Progenitor cell of endocrine pancreas (in vitro differentiated cells): ENCODE measurements at regions not wholly inside any gene's neighbourhood (a gene's known extent, or its start where the extent isn't known, plus 50 kb on each side); places are given as distances from the start of the nearest gene placed in this dataset.

Experiments used
- DNase-seq: peaks from one replicate; pipeline ENCODE4 v3.0.0; 2021; ENCODE audit warnings: low spot score; ENCODE audit not compliant: unreplicated experiment
- H3K27ac Mint-ChIP-seq: 2 replicates; pipeline ENCODE4 v1.8.0; 2021; ENCODE audit warnings: mild to moderate bottlenecking, moderate library complexity, mixed read lengths
- H3K27me3 Mint-ChIP-seq: 2 replicates; pipeline ENCODE4 v1.8.0; 2021; ENCODE audit warnings: mixed read lengths
- H3K36me3 Mint-ChIP-seq: 2 replicates; pipeline ENCODE4 v1.8.0; 2022; ENCODE audit warnings: mixed read lengths; ENCODE audit not compliant: insufficient read depth
- H3K4me1 Mint-ChIP-seq: 2 replicates; pipeline ENCODE4 v1.8.0; 2021; ENCODE audit warnings: low read depth, mixed read lengths
- H3K4me3 Mint-ChIP-seq: 2 replicates; pipeline ENCODE4 v1.8.0; 2021; ENCODE audit warnings: low read depth, mild to moderate bottlenecking, moderate library complexity, mixed read lengths
- H3K9me3 Mint-ChIP-seq: 2 replicates; pipeline ENCODE4 v1.8.0; 2021; ENCODE audit warnings: low read depth, mixed read lengths
- CTCF ChIP-seq: fragments of 200-600 bp; sonication (generic); IDR thresholded peaks from one replicate; pipeline ENCODE4 v1.5.0; 2021; ENCODE audit warnings: antibody characterized with exemption, mild to moderate bottlenecking; ENCODE audit not compliant: unreplicated experiment

GRCh38 chr9:75464726-75465125 lies 376.4 kb downstream of the OSTF1 start:
- TF ChIP-seq CTCF: no peak
- Mint-ChIP-seq H3K36me3 (no peaks in the 10 kb centered on the region), H3K27me3 (no peaks in the 10 kb centered on the region), H3K9me3 (no peaks in the 10 kb centered on the region), H3K4me1 (no peaks in the 10 kb centered on the region), H3K27ac (no peak overlapping the region), H3K4me3 (no peak overlapping the region)
- no peak for DNase-seq

GRCh38 chr9:75467142-75467541 lies 378.8 kb downstream of the OSTF1 start:
- no peak for TF ChIP-seq CTCF
- H3K36me3 Mint-ChIP-seq: no peaks in the 10 kb centered on the region
- no peak overlapping the region for H3K4me3 Mint-ChIP-seq
- H3K4me1 Mint-ChIP-seq: no peaks in the 10 kb centered on the region
- no peak for DNase-seq
- H3K27me3 Mint-ChIP-seq: no peaks in the 10 kb centered on the region
- no peak overlapping the region for H3K27ac Mint-ChIP-seq
- no peaks in the 10 kb centered on the region for H3K9me3 Mint-ChIP-seq

DNA sequence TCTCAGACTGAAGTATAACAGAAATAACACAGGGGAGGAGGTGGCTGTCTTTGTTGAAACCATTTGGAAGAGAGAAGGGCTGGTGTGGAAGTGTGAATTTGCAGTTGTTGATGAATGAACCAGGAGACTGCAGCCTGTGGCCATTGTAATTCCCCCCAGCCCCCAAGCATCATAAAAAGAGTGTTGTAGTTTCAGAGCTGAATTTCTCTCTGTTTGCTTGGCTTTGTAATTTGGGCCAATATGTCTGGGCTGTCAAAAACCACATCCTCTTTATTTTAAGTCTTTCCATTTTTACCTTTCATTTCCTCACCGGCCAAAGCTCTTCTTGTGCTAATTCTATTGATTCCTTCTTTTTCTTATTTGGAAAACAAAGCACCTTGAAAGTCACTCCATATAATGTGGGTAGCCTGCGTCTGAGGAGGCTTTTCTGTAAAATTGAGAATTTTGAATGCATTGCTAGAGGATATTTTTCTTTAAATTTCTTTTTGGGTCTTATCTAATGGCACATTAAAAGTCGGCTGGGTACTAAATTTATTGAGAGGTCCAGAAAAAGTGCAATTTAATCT lies 383.3 kb downstream of the OSTF1 start:
- Mint-ChIP-seq H3K27ac (no peak overlapping the region), H3K9me3 (no peaks in the 10 kb centered on the region), H3K4me1 (no peaks in the 10 kb centered on the region), H3K4me3 (no peak overlapping the region), H3K27me3 (no peaks in the 10 kb centered on the region), H3K36me3 (no peaks in the 10 kb centered on the region)
- no peak for DNase-seq
- TF ChIP-seq CTCF: no peak

- DNase-seq: no peak
- no peak overlapping the region for H3K27ac Mint-ChIP-seq
- no peak overlapping the region for H3K4me3 Mint-ChIP-seq
- H3K4me1 Mint-ChIP-seq: no peaks in the 10 kb centered on the region
- no peak for TF ChIP-seq CTCF
- H3K27me3 Mint-ChIP-seq: no peaks in the 10 kb centered on the region
- H3K9me3 Mint-ChIP-seq: peaks cover 7% of the 10 kb centered on the region
- H3K36me3 Mint-ChIP-seq: no peaks in the 10 kb centered on the region
These were observed 394.3 kb downstream of the OSTF1 start for GRCh38 chr9:75482566-75482965.

GRCh38 chr9:75483636-75484035 lies 395.3 kb downstream of the OSTF1 start:
- Mint-ChIP-seq H3K27me3 (no peaks in the 10 kb centered on the region), H3K27ac (no peak overlapping the region), H3K36me3 (no peaks in the 10 kb centered on the region), H3K4me3 (no peak overlapping the region), H3K4me1 (no peaks in the 10 kb centered on the region), H3K9me3 (no peaks in the 10 kb centered on the region)
- TF ChIP-seq CTCF: no peak
- DNase-seq: no peak
